T-cell (primary cell): ENCODE measurements at regions not wholly inside any gene's neighbourhood (a gene's known extent, or its start where the extent isn't known, plus 50 kb on each side); places are given as distances from the start of the nearest gene placed in this dataset.

Source experiments
- ATAC-seq, 4 experiments: fragments of 200-7000 bp in 3 of 4; fragments of 150-1000 bp in 1 of 4; cut with Tn5 transposase; replicated peaks in 1 of 4; 1 replicate in 3 of 4; 2 replicates in 1 of 4; pipeline ENCODE4 v1.10.0; 2021; ENCODE audit warnings: moderate library complexity in 3 of 4, mild to moderate bottlenecking in 2 of 4, moderate number of reproducible peaks in 1 of 4
- CTCF ChIA-PET, 2 donors: fragments of 300-600 bp; sonication (Branson Sonifier 250); formaldehyde crosslinking; loops; one replicate each; lab custom pipeline; 2022; ENCODE audit warnings: antibody characterized with exemption in 2 of 2; lab: Charles Lee
- POLR2A ChIA-PET, 2 donors: fragments of 300-600 bp; sonication (Branson Sonifier 250); formaldehyde crosslinking; loops; one replicate each; lab custom pipeline; 2022; ENCODE audit warnings: antibody characterized with exemption in 2 of 2; lab: Charles Lee
- DNase-seq, 35 experiments: peaks; one replicate each; pipeline versions ENCODE4 v3.0.0 to v3.0.0-alpha.2; 2013 to 2023
- H3K27ac ChIP-seq: one replicate; pipeline ENCODE4 v1.5.1; 2013; ENCODE audit warnings: low read length
- H3K27me3 ChIP-seq, 2 experiments: replicated peaks in 1 of 2; 1 replicate in 1 of 2; 2 replicates in 1 of 2; pipeline versions ENCODE4 v1.6.1 to v1.7.0; 2013; ENCODE audit warnings: low read length in 1 of 2, mixed read lengths in 1 of 2; ENCODE audit not compliant: control insufficient read depth in 2 of 2, insufficient read depth in 2 of 2; ENCODE audit errors: extremely low read depth in 1 of 2
- H3K36me3 ChIP-seq, 2 donors: 1 replicate in 1 of 2; 2 replicates in 1 of 2; pipeline versions ENCODE4 v1.6.1 to v1.7.0; 2013; ENCODE audit warnings: low read length in 1 of 2; ENCODE audit not compliant: control insufficient read depth in 2 of 2, insufficient read depth in 1 of 2; ENCODE audit errors: extremely low read depth in 1 of 2
- H3K4me1 ChIP-seq, 2 experiments: 1 replicate in 1 of 2; 2 replicates in 1 of 2; pipeline versions ENCODE4 v1.6.1 to v1.7.0; 2013; ENCODE audit warnings: low read length in 2 of 2, mixed read lengths in 1 of 2; ENCODE audit not compliant: insufficient read depth in 2 of 2, control insufficient read depth in 1 of 2; ENCODE audit errors: extremely low read depth in 1 of 2
- H3K4me3 ChIP-seq, 2 donors: 1 replicate in 1 of 2; 2 replicates in 1 of 2; pipeline versions ENCODE4 v1.5.1 to v1.7.0; 2013; ENCODE audit warnings: mild to moderate bottlenecking in 2 of 2, low read length in 1 of 2, moderate library complexity in 1 of 2; ENCODE audit not compliant: control insufficient read depth in 1 of 2; ENCODE audit errors: extremely low read depth in 1 of 2
- H3K9me3 ChIP-seq: 2 replicates; pipeline ENCODE4 v1.7.0; 2013
- H3K27ac Mint-ChIP-seq, 2 donors: one replicate each; pipeline ENCODE4 v1.8.0; 2020 to 2021; ENCODE audit warnings: mild to moderate bottlenecking in 2 of 2, mixed read lengths in 2 of 2
- H3K27me3 Mint-ChIP-seq, 2 donors: one replicate each; pipeline ENCODE4 v1.8.0; 2021 to 2022; ENCODE audit warnings: mixed read lengths in 2 of 2
- H3K36me3 Mint-ChIP-seq: one replicate; pipeline ENCODE4 v1.8.0; 2021; ENCODE audit warnings: mixed read lengths
- H3K4me1 Mint-ChIP-seq, 3 donors: one replicate each; pipeline ENCODE4 v1.8.0; 2020 to 2022; ENCODE audit warnings: mixed read lengths in 3 of 3, mild to moderate bottlenecking in 1 of 3
- H3K4me3 Mint-ChIP-seq, 3 donors: one replicate each; pipeline ENCODE4 v1.8.0; 2020 to 2022; ENCODE audit warnings: mild to moderate bottlenecking in 3 of 3, mixed read lengths in 3 of 3, moderate library complexity in 3 of 3
- H3K9me3 Mint-ChIP-seq, 3 donors: one replicate each; pipeline ENCODE4 v1.8.0; 2020 to 2022; ENCODE audit warnings: mixed read lengths in 3 of 3
- WGBS: methylation state at CpG from one replicate; pipeline ENCODE4 v1.1.5; 2013; ENCODE audit warnings: missing lambda C conversion rate; ENCODE audit not compliant: insufficient coverage; 5-methylcytosine and 5-hydroxymethylcytosine counted together

DNA sequence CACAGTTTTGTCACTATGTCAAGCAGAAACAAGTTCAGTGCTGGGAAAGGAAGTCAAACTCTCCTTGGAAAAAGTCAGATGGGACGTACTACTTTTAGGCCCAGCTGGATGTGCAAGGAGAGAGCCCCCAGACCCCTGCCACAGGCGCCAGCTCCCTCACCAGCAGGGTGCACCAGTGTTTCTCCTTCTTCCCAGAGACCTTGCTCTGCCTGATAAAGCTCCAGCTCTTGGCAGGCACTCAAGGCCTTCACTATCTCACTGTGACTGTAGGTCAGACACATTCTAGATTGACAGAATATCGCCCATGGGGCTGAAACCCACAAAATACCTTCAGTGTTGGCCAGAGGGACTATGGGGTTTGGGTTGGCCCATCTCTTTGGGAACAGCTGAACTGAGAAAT, 54.8 kb upstream of the CHRNB4 start:
- Histone ChIP-seq H3K36me3 (no peaks in the 10 kb centered on the region), H3K27ac (no peak overlapping the region), H3K4me1 (no peaks in the 10 kb centered on the region), H3K9me3 (no peaks in the 10 kb centered on the region), H3K4me3 (no peak overlapping the region), H3K27me3 (peaks cover 0 to 6% of the 10 kb centered on the region in 2 experiments)
- Mint-ChIP-seq H3K27me3 (peaks cover 6 to 13% of the 10 kb centered on the region in 2 donors), H3K27ac (no peak overlapping the region), H3K36me3 (no peaks in the 10 kb centered on the region), H3K4me1 (no peaks in the 10 kb centered on the region), H3K9me3 (no peaks in the 10 kb centered on the region), H3K4me3 (no peak overlapping the region)
- no peak for DNase-seq
- WGBS: 58% methylated on average over 3 of the region's 3 CpGs
- CTCF ChIA-PET: no interaction called here
- no peak for ATAC-seq
- POLR2A ChIA-PET: no interaction called here

DNA sequence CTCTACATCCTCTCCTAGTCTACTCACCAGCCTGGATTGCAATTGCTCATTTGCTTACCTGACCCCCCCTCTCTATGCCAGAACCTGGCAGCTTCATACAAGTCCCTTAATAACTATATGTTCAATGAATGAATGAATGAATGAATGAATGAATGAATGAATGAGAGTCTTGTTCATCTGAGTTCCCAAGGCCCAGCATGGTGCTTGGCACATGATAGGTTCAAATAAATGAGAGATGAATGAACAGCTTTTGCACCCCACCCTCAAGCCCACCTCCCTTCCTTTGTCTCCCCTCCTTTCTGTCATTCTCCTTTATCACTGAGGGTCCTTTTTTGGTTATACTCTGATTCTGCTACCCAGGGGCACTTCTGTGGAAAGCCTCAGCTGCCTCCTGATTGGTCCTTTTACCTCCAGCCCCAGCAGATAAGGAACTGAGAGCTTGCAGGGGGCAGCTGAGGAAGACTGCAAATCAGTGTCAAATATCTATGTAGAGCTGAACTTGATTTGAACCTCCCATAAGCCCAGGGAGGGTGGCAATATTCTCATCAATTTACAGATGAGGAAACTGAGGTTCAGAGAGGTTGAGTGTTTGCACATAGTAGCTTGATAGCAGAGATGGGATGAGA, 54.1 kb upstream of the CHRNB4 start:
- no peak overlapping the region for H3K27ac ChIP-seq
- POLR2A ChIA-PET: no interaction called here
- CTCF ChIA-PET: no interaction called here

DNA sequence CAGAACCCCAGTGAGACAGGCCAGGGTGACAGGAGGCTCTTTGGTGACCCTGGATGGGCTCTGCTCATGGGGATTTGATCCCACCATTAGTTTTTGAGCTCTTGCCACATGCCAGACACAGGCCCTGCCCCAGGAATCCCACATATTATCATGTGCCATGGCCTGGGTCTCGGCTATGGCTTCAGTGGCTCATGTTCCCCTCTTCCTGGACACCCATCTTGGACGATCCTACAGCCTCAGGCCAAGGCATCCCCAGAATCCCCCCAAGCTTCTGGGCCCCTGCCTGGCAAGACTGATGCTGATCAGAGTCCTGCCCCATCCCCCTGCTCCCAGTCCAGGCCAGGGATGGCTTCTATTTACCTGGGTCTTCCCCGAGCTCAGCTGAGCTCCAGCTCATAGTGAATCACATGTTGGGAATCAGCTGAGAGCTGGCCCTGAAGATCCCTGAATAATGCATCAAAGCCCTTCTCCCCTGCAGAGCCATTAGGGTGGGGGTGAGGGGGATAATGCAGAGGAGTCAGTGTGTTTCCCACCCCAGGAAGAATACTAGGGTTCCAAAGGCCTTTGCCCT, 50.9 kb upstream of the CHRNB4 start:
- no peak overlapping the region for H3K27ac ChIP-seq
- DNase-seq (no peak), ATAC-seq (no peak)
- no peaks in the 10 kb centered on the region for H3K36me3 ChIP-seq
- H3K4me3 ChIP-seq: no peak overlapping the region
- ChIA-PET POLR2A (no interaction called here), CTCF (no interaction called here)
- WGBS: 39% methylated on average over 2 of the region's 3 CpGs
- no peaks in the 10 kb centered on the region for H3K4me1 ChIP-seq
- peaks cover 0 to 7% of the 10 kb centered on the region in 2 experiments for H3K27me3 ChIP-seq
- H3K9me3 ChIP-seq: no peaks in the 10 kb centered on the region
- Mint-ChIP-seq H3K36me3 (no peaks in the 10 kb centered on the region), H3K9me3 (no peaks in the 10 kb centered on the region), H3K4me3 (no peak overlapping the region), H3K27ac (no peak overlapping the region), H3K4me1 (no peaks in the 10 kb centered on the region), H3K27me3 (no peaks in the 10 kb centered on the region)

More for the DNA sequence above, 54.1 kb upstream of the CHRNB4 start:
- Mint-ChIP-seq H3K27ac (no peak overlapping the region), H3K36me3 (no peaks in the 10 kb centered on the region), H3K9me3 (no peaks in the 10 kb centered on the region), H3K27me3 (peaks cover 6 to 12% of the 10 kb centered on the region in 2 donors), H3K4me3 (no peak overlapping the region), H3K4me1 (no peaks in the 10 kb centered on the region)
- H3K9me3 ChIP-seq: no peaks in the 10 kb centered on the region
- ATAC-seq (no peak), DNase-seq (no peak)
- no peaks in the 10 kb centered on the region for H3K36me3 ChIP-seq
- H3K4me1 ChIP-seq: no peaks in the 10 kb centered on the region
- peaks cover 0 to 7% of the 10 kb centered on the region in 2 experiments for H3K27me3 ChIP-seq
- no peak overlapping the region for H3K4me3 ChIP-seq

DNA sequence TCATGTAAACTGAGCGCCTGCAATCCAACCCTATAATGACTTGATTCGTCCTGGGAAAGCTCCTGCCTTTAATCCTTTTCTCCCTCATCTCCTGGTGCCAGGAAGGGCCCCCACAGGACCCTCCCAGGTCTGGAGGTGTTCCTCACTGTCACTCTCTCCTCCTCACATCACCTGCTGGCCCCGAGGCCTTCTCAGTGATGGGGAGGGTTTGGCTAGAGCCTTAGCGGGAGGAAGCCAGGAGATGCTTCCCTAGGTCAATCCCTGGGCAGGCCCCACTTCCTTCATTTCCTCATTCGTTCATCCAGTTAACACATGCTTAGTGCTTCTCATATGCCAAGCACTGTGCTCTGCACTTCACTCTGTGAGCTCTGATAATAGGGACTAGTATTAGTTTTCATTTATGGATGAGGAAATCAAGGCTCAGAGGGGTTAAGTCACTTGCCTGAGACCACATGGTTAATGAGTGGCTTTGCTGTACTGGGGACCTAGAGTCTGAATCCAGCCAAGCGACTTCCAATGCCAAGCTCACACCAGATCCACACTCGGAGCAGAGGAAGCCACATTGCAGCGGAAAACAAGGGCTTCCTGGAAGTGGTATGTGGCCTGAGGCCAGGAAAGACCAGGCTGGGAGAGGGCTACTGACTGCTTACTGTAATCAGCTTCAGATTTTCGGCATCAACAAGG, 50.3 kb upstream of the CHRNB4 start:
- no peaks in the 10 kb centered on the region for H3K36me3 Mint-ChIP-seq
- H3K4me1 ChIP-seq: no peaks in the 10 kb centered on the region
- CTCF ChIA-PET: no interaction called here
- 61% methylated on average over 5 of the region's 9 CpGs for WGBS
- H3K4me1 Mint-ChIP-seq: no peaks in the 10 kb centered on the region
- no peaks in the 10 kb centered on the region for H3K36me3 ChIP-seq
- H3K4me3 Mint-ChIP-seq: no peak overlapping the region
- ATAC-seq (no peak), DNase-seq (no peak)
- no peaks in the 10 kb centered on the region for H3K27me3 Mint-ChIP-seq
- H3K27ac ChIP-seq: no peak overlapping the region
- H3K27ac Mint-ChIP-seq: no peak overlapping the region
- POLR2A ChIA-PET: no interaction called here
- no peaks in the 10 kb centered on the region for H3K9me3 ChIP-seq
- no peak overlapping the region for H3K4me3 ChIP-seq
- no peaks in the 10 kb centered on the region for H3K9me3 Mint-ChIP-seq
- peaks cover 0 to 7% of the 10 kb centered on the region in 2 experiments for H3K27me3 ChIP-seq
